Tibial nerve (tissue), 4 donors: ENCODE measurements at regions not wholly inside any gene's neighbourhood (a gene's known extent, or its start where the extent isn't known, plus 50 kb on each side); places are given as distances from the start of the nearest gene placed in this dataset.

Source experiments
- DNase-seq, 2 donors: peaks; one replicate each; pipeline ENCODE4 v3.0.0-alpha.2; 2019; ENCODE audit warnings: low spot score in 2 of 2
- H3K27ac ChIP-seq, 4 donors: fragments of 200-600 bp; sonication (generic) in 3 of 4; one replicate each; pipeline ENCODE4 v1.5.1; 2017 to 2019; ENCODE audit warnings: mild to moderate bottlenecking in 1 of 4
- H3K27me3 ChIP-seq, 2 donors: fragments of 200-600 bp; sonication (generic) in 1 of 2; one replicate each; pipeline versions ENCODE4 v1.5.1 to v1.6.0; 2017 to 2019
- H3K36me3 ChIP-seq, 3 donors: fragments of 200-600 bp; sonication (generic); one replicate each; pipeline ENCODE4 v1.5.1; 2018 to 2019
- H3K4me1 ChIP-seq, 4 donors: fragments of 200-600 bp; sonication (generic) in 3 of 4; one replicate each; pipeline ENCODE4 v1.5.1; 2017 to 2019
- H3K4me3 ChIP-seq, 4 donors: fragments of 200-600 bp; sonication (generic) in 3 of 4; one replicate each; pipeline ENCODE4 v1.5.1; 2017 to 2019; ENCODE audit warnings: mild to moderate bottlenecking in 1 of 4, moderate library complexity in 1 of 4
- H3K9me3 ChIP-seq, 4 donors: fragments of 200-600 bp; sonication (generic) in 3 of 4; one replicate each; pipeline ENCODE4 v1.5.1; 2017 to 2019
- EP300 ChIP-seq, 2 donors: sonication (generic); formaldehyde crosslinking; IDR thresholded peaks; one replicate each; pipeline ENCODE4 v1.6.1; 2017; ENCODE audit warnings: antibody characterized with exemption in 2 of 2, mild to moderate bottlenecking in 1 of 2
- POLR2A ChIP-seq, 2 donors: fragments of 450-650 bp; IDR thresholded peaks; one replicate each; pipeline ENCODE4 v1.6.1; 2017; ENCODE audit warnings: antibody characterized with exemption in 2 of 2, mild to moderate bottlenecking in 2 of 2, moderate library complexity in 2 of 2
- WGBS, 2 donors: methylation state at CpG; one replicate each; pipeline ENCODE4 v1.1.5; 2018; 5-methylcytosine and 5-hydroxymethylcytosine counted together
- TF ChIP-seq, protein P1 (sequence below), 5 experiments: fragments of 200-600 bp in 3 of 5; fragments of 450-650 bp in 2 of 5; sonication (generic) in 3 of 5; IDR thresholded peaks; one replicate each; pipeline ENCODE4 v1.5.1; 2016 to 2019; ENCODE audit warnings: antibody characterized with exemption in 5 of 5, mild to moderate bottlenecking in 3 of 5, moderate library complexity in 2 of 5

DNA sequence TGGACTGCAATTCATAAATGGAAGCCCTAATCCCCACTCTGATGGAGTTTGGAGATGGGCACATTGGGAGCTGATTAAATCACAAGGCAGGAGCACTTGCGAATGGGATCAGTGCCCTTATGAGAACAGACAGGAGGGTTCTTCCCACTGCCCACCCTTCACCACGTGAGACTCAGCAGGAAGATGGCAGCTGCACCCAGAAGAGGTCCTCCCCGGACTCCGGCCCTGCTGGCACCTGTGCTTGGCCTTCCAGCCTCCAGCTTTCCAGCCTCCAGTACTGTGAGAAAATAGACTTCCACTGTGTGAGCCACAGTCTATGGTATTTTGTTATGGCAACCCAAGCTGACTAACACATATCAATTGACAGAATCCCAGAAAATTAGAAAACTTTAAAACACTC lies 267.6 kb upstream of the SALL3 start:
- TF ChIP-seq POLR2A (IDR thresholded peaks at IDR 0.05), result no peak
- no peak for TF ChIP-seq EP300 (IDR thresholded peaks at IDR 0.05)
- TF ChIP-seq, protein P1, sequence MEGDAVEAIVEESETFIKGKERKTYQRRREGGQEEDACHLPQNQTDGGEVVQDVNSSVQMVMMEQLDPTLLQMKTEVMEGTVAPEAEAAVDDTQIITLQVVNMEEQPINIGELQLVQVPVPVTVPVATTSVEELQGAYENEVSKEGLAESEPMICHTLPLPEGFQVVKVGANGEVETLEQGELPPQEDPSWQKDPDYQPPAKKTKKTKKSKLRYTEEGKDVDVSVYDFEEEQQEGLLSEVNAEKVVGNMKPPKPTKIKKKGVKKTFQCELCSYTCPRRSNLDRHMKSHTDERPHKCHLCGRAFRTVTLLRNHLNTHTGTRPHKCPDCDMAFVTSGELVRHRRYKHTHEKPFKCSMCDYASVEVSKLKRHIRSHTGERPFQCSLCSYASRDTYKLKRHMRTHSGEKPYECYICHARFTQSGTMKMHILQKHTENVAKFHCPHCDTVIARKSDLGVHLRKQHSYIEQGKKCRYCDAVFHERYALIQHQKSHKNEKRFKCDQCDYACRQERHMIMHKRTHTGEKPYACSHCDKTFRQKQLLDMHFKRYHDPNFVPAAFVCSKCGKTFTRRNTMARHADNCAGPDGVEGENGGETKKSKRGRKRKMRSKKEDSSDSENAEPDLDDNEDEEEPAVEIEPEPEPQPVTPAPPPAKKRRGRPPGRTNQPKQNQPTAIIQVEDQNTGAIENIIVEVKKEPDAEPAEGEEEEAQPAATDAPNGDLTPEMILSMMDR (IDR thresholded peaks at IDR 0.05), result no peak
- Histone ChIP-seq H3K27ac (no peak overlapping the region), H3K27me3 (no peaks in the 10 kb centered on the region), H3K36me3 (no peaks in the 10 kb centered on the region), H3K4me3 (no peak overlapping the region), H3K9me3 (peaks cover 0 to 40% (median 0%) of the 10 kb centered on the region in 4 donors), H3K4me1 (no peaks in the 10 kb centered on the region)
- no peak for DNase-seq
- WGBS, 2 donors, result 75 to 77% methylated on average over 4 of the region's 4 CpGs

DNA sequence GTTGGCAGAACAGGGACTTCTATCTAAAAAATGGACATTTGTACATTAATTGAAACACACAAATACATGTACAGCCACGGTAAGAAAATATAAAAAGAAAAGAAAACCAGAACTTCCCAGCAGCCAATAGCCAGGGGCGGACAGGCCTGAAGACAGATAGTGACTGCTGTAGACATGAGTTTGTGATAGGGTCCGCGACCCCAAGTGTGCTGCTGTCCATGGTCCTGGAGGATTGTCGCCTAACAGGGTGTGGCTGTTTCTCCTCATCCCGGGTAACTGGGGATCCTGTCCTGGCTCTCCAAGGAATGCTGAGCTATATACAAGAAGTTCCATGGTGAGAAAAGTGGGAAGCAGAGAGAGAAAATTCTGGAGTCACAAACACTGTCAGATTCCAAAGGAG lies 266.5 kb upstream of the SALL3 start:
- no peaks in the 10 kb centered on the region for H3K27me3 ChIP-seq
- WGBS, 2 donors, result 11 to 14% methylated on average over 6 of the region's 6 CpGs
- no peak overlapping the region for H3K27ac ChIP-seq
- no peaks in the 10 kb centered on the region for H3K36me3 ChIP-seq
- no peaks in the 10 kb centered on the region for H3K4me1 ChIP-seq
- H3K4me3 ChIP-seq, result no peak overlapping the region
- no peak for DNase-seq
- peaks cover 0 to 29% (median 0%) of the 10 kb centered on the region in 4 donors for H3K9me3 ChIP-seq
- TF ChIP-seq POLR2A (IDR thresholded peaks at IDR 0.05) (no peak), EP300 (IDR thresholded peaks at IDR 0.05) (no peak)
- TF ChIP-seq, protein P1 (IDR thresholded peaks at IDR 0.05), result no peak

DNA sequence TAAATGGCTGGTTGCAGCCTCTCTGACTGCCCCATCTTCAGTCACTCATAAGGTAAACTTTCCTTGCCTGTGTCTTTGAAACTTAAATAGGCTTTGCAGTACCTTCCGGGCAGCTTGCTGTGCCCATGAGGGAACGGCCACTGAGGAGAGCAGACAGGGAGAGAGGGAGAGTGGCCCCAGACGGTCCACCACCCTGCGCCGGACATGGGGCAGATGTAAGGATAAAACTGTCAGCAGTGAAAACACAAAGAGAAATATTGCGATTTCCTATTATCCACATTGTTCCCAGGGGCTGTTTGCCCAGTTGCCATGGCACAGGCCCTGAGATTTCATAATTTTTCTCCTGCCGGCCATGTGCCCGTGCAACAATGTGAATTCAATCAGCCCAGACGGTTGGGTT lies 265.9 kb upstream of the SALL3 start:
- peaks cover 0 to 23% (median 0%) of the 10 kb centered on the region in 4 donors for H3K9me3 ChIP-seq
- H3K4me1 ChIP-seq, result no peaks in the 10 kb centered on the region
- no peak overlapping the region for H3K27ac ChIP-seq
- no peaks in the 10 kb centered on the region for H3K36me3 ChIP-seq
- DNase-seq, result no peak
- TF ChIP-seq EP300 (IDR thresholded peaks at IDR 0.05) (no peak), POLR2A (IDR thresholded peaks at IDR 0.05) (no peak)
- TF ChIP-seq, protein P1 (IDR thresholded peaks at IDR 0.05), result no peak
- no peaks in the 10 kb centered on the region for H3K27me3 ChIP-seq
- 83 to 86% methylated on average over 9 of the region's 9 CpGs for WGBS, 2 donors
- no peak overlapping the region for H3K4me3 ChIP-seq

GRCh38 chr18:78716022-78716421 lies 263.6 kb upstream of the SALL3 start:
- Histone ChIP-seq H3K27ac (no peak overlapping the region), H3K9me3 (peaks cover 0 to 9% (median 0%) of the 10 kb centered on the region in 4 donors), H3K4me3 (no peak overlapping the region), H3K36me3 (no peaks in the 10 kb centered on the region), H3K27me3 (no peaks in the 10 kb centered on the region), H3K4me1 (no peaks in the 10 kb centered on the region)
- DNase-seq, result no peak
- WGBS, 2 donors, result 70 to 75% methylated on average over 8 of the region's 8 CpGs
- TF ChIP-seq, protein P1 (IDR thresholded peaks at IDR 0.05), result no peak
- TF ChIP-seq EP300 (IDR thresholded peaks at IDR 0.05), result no peak
- no peak for TF ChIP-seq POLR2A (IDR thresholded peaks at IDR 0.05)

DNA sequence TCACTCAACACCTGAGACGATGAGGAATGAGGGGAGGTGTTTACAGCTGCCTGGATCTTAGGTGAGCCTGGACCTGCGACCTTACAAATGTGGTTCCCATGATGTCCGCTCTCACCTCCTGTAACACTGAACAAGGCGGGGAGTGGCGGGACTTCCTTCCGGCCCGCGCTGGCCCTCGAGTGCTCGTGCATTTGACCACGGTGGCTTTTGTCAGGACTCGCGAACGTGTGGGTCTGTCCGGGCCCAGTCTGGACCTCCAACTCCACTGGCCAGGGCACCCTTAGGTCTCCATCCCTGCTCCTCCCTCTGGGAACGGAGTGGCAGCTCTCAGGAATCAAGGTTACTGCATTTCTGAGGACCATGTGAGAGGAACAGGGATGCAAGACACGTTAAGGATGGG lies 263.0 kb upstream of the SALL3 start:
- TF ChIP-seq, protein P1 (IDR thresholded peaks at IDR 0.05), result no peak
- TF ChIP-seq POLR2A (IDR thresholded peaks at IDR 0.05) (no peak), EP300 (IDR thresholded peaks at IDR 0.05) (no peak)
- 88 to 93% methylated on average over 17 of the region's 17 CpGs for WGBS, 2 donors
- no peak for DNase-seq

More for the DNA sequence above, 263.0 kb upstream of the SALL3 start:
- H3K4me1 ChIP-seq, result peaks cover 0 to 3% (median 0%) of the 10 kb centered on the region in 4 donors
- H3K27me3 ChIP-seq, result peaks cover 0 to 3% of the 10 kb centered on the region in 2 donors
- no peaks in the 10 kb centered on the region for H3K36me3 ChIP-seq
- no peak overlapping the region for H3K27ac ChIP-seq
- no peak overlapping the region for H3K4me3 ChIP-seq
- peaks cover 0 to 6% (median 0%) of the 10 kb centered on the region in 4 donors for H3K9me3 ChIP-seq
